A549 (cell line): ENCODE measurements at regions not wholly inside any gene's neighbourhood (a gene's known extent, or its start where the extent isn't known, plus 50 kb on each side); places are given as distances from the start of the nearest gene placed in this dataset.

ENCODE experiments used
- BHLHE40 ChIP-seq: IDR thresholded peaks from 2 replicates; pipeline ENCODE4 v1.6.1; 2012; ENCODE audit warnings: low read depth, low read length, inconsistent platforms
- CEBPB ChIP-seq, 2 experiments: fragments of >200 bp in 1 of 2; sonication (Bioruptor Twin) in 1 of 2; formaldehyde crosslinking in 1 of 2; IDR thresholded peaks; 2 replicates each; pipeline ENCODE4 v1.6.1; 2012 to 2016
- CTCF ChIP-seq: fragments of >200 bp; sonication (Bioruptor Twin); formaldehyde crosslinking; IDR thresholded peaks from 3 replicates; pipeline ENCODE4 v1.5.1; 2016
- EHMT2 ChIP-seq: fragments of 200-600 bp; sonication (generic); IDR thresholded peaks from 2 replicates; pipeline ENCODE4 v1.6.1; 2016; ENCODE audit warnings: antibody characterized with exemption, low read depth, mild to moderate bottlenecking, moderate library complexity
- EP300 ChIP-seq, 2 experiments: fragments of >200 bp; sonication (Bioruptor Twin); formaldehyde crosslinking; IDR thresholded peaks; 2 replicates in 1 of 2; 3 replicates in 1 of 2; pipeline ENCODE4 v1.6.1; 2016 to 2017
- KDM5A ChIP-seq: fragments of 200-600 bp; sonication (generic); IDR thresholded peaks from 2 replicates; pipeline ENCODE4 v1.6.1; 2016; ENCODE audit warnings: antibody characterized with exemption, mild to moderate bottlenecking
- MAFK ChIP-seq: fragments of 450-650 bp; IDR thresholded peaks from 2 replicates; pipeline ENCODE4 v1.6.1; 2014; ENCODE audit not compliant: partially characterized antibody
- MAX ChIP-seq: IDR thresholded peaks from 2 replicates; pipeline ENCODE4 v1.6.1; 2012
- NR3C1 ChIP-seq: fragments of >200 bp; sonication (Bioruptor Twin); formaldehyde crosslinking; IDR thresholded peaks from 3 replicates; pipeline ENCODE4 v1.6.1; 2017
- POLR2A ChIP-seq: IDR thresholded peaks from 2 replicates; pipeline ENCODE4 v1.6.1; 2012; ENCODE audit warnings: mild to moderate bottlenecking, low read length
- TP53 ChIP-seq: fragments of 250-450 bp; sonication (Bioruptor Pico); IDR thresholded peaks from 2 replicates; pipeline ENCODE4 v1.5.0; 2021; ENCODE audit warnings: mild to moderate bottlenecking, moderate library complexity
- USF2 ChIP-seq: fragments of 450-650 bp; IDR thresholded peaks from 2 replicates; pipeline ENCODE4 v1.6.1; 2014; ENCODE audit warnings: antibody characterized with exemption

GRCh38 chr5:74373076-74373475 lies 267.5 kb downstream of the ENC1 start:
- TF ChIP-seq POLR2A, result no peak
- TF ChIP-seq EP300 (IDR thresholded peaks at IDR 0.05), result no peak
- TF ChIP-seq KDM5A, result no peak
- no peak for TF ChIP-seq EHMT2
- no peak for TF ChIP-seq NR3C1
- TF ChIP-seq USF2, result no peak
- no peak for TF ChIP-seq BHLHE40
- no peak for TF ChIP-seq MAX
- TF ChIP-seq TP53 (CRISPR knock-in tag), result no peak
- no peak for TF ChIP-seq CEBPB (IDR thresholded peaks at IDR 0.05)
- TF ChIP-seq CTCF, result no peak
- no peak for TF ChIP-seq MAFK
